ENCODE measurements at regions not wholly inside any gene's neighbourhood (a gene's known extent, or its start where the extent isn't known, plus 50 kb on each side); places are given as distances from the start of the nearest gene placed in this dataset.

GRCh38 chr1:220335668-220336067, 63.4 kb upstream of the RAB3GAP2 start:
- TF ChIP-seq, protein P1, sequence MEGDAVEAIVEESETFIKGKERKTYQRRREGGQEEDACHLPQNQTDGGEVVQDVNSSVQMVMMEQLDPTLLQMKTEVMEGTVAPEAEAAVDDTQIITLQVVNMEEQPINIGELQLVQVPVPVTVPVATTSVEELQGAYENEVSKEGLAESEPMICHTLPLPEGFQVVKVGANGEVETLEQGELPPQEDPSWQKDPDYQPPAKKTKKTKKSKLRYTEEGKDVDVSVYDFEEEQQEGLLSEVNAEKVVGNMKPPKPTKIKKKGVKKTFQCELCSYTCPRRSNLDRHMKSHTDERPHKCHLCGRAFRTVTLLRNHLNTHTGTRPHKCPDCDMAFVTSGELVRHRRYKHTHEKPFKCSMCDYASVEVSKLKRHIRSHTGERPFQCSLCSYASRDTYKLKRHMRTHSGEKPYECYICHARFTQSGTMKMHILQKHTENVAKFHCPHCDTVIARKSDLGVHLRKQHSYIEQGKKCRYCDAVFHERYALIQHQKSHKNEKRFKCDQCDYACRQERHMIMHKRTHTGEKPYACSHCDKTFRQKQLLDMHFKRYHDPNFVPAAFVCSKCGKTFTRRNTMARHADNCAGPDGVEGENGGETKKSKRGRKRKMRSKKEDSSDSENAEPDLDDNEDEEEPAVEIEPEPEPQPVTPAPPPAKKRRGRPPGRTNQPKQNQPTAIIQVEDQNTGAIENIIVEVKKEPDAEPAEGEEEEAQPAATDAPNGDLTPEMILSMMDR (IDR thresholded peaks at IDR 0.05; ENCODE audit: low read depth, low read length): no peak
- ChIA-PET POLR2A (no interaction called here), CTCF (interaction anchor here (1.4 kb wide), 1 partner anchor 40 kb away, joined by 4 read pairs; no protein-coding TSS in a partner anchor)

DNA sequence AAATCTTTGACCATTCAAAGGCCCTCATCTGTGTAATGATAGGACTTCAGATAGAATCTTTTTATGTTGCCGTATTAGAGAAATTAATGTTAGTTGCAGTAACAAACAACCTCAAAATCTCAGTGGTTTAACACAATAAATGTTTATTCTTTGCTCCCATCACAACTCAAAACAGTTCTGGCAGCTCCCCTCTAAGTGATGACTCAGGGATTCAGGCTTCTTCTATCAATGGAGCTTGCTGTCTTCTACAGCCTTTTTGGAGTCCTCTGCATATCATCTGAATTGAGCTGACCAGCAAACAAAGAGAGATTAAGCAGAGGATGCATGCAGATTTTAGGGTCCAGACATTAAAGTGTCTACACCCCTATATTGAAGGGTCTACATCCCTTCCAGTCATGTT, 59.1 kb upstream of the RAB3GAP2 start:
- no peaks in the 10 kb centered on the region for H3K9me3 ChIP-seq (ENCODE audit: control insufficient read depth, insufficient read depth, low read length)
- ChIA-PET CTCF (no interaction called here), POLR2A (no interaction called here)
- H3K4me3 ChIP-seq (ENCODE audit: low read depth, low read length): no peak overlapping the region
- TF ChIP-seq, protein P1 (IDR thresholded peaks at IDR 0.05; ENCODE audit: low read depth, low read length): no peak
- DNase-seq (ENCODE audit: low read depth, low spot score): no peak
- peaks cover 5% of the 10 kb centered on the region for H3K27me3 ChIP-seq (ENCODE audit: control insufficient read depth, insufficient read depth, low read length)
- no peak overlapping the region for H3K27ac ChIP-seq (ENCODE audit: low read depth, low read length)

More at GRCh38 chr1:220335668-220336067, 63.4 kb upstream of the RAB3GAP2 start:
- H3K27me3 ChIP-seq (ENCODE audit: control insufficient read depth, insufficient read depth, low read length): peaks cover 2% of the 10 kb centered on the region
- no peaks in the 10 kb centered on the region for H3K9me3 ChIP-seq (ENCODE audit: control insufficient read depth, insufficient read depth, low read length)
- no peak overlapping the region for H3K27ac ChIP-seq (ENCODE audit: low read depth, low read length)
- no peak for DNase-seq (ENCODE audit: low read depth, low spot score)
- H3K4me3 ChIP-seq (ENCODE audit: low read depth, low read length): no peak overlapping the region

DNA sequence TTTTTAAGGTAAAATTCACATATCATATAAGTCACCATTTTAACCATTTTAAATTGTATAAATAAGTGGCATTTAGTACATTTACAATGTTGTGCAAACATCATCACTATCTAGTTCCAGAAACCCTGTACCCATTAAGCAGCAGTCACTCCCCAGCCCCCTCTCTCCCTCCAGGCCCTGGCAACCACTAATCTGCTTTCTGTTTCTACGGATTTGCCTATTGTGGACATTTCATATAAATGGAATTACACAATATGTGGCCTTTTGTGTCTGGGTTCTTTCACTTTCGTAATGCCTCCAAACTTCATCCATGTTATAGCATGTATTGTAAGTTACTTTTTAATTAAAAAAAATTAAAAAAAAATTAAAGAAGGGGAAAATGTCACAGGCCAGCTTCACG, 58.0 kb upstream of the RAB3GAP2 start:
- TF ChIP-seq, protein P1 (IDR thresholded peaks at IDR 0.05; ENCODE audit: low read depth, low read length): no peak
- CTCF ChIA-PET: no interaction called here
- POLR2A ChIA-PET: no interaction called here
- Histone ChIP-seq H3K27me3 (ENCODE audit: control insufficient read depth, insufficient read depth, low read length) (peaks cover 5% of the 10 kb centered on the region), H3K27ac (ENCODE audit: low read depth, low read length) (no peak overlapping the region), H3K4me3 (ENCODE audit: low read depth, low read length) (no peak overlapping the region), H3K9me3 (ENCODE audit: control insufficient read depth, insufficient read depth, low read length) (no peaks in the 10 kb centered on the region)
- DNase-seq (ENCODE audit: low read depth, low spot score): no peak

GRCh38 chr1:220327106-220327505, 54.9 kb upstream of the RAB3GAP2 start:
- TF ChIP-seq, protein P1 (IDR thresholded peaks at IDR 0.05; ENCODE audit: low read depth, low read length): no peak
- no peaks in the 10 kb centered on the region for H3K9me3 ChIP-seq (ENCODE audit: control insufficient read depth, insufficient read depth, low read length)
- POLR2A ChIA-PET: no interaction called here
- H3K4me3 ChIP-seq (ENCODE audit: low read depth, low read length): no peak overlapping the region
- CTCF ChIA-PET: no interaction called here
- H3K27me3 ChIP-seq (ENCODE audit: control insufficient read depth, insufficient read depth, low read length): peaks cover 4% of the 10 kb centered on the region
- no peak overlapping the region for H3K27ac ChIP-seq (ENCODE audit: low read depth, low read length)
- DNase-seq (ENCODE audit: low read depth, low spot score): no peak

DNA sequence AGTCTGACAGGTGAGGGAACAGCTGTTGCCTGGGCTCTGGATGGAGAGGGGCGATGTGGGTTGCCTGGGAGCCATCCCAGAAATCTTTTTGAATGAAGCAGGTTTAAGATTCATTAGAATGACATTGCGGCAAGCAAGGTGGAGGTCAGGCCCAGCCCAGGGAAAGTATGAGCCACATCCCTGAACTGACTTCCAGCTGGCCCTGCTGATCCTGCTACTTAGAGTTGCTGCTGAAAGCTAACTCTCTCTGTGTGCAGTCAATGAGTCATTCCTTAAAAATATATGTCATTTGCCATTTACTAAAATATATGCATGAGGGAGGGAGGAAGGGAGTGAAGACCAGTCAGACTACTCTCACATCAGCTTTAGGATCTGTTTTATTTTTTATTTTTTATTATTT, 54.3 kb upstream of the RAB3GAP2 start:
- ChIA-PET POLR2A (no interaction called here), CTCF (no interaction called here)
- TF ChIP-seq, protein P1 (IDR thresholded peaks at IDR 0.05; ENCODE audit: low read depth, low read length): no peak
- DNase-seq (ENCODE audit: low read depth, low spot score): no peak
- Histone ChIP-seq H3K27me3 (ENCODE audit: control insufficient read depth, insufficient read depth, low read length) (peaks cover 4% of the 10 kb centered on the region), H3K27ac (ENCODE audit: low read depth, low read length) (no peak overlapping the region), H3K9me3 (ENCODE audit: control insufficient read depth, insufficient read depth, low read length) (no peaks in the 10 kb centered on the region), H3K4me3 (ENCODE audit: low read depth, low read length) (no peak overlapping the region)

Measured in AG04450 (cell line).